ENCODE measurements at regions not wholly inside any gene's neighbourhood (a gene's known extent, or its start where the extent isn't known, plus 50 kb on each side); places are given as distances from the start of the nearest gene placed in this dataset.
A peak's percentile ranks its signal among the peaks of the same experiment; 100 is the strongest.

DNA sequence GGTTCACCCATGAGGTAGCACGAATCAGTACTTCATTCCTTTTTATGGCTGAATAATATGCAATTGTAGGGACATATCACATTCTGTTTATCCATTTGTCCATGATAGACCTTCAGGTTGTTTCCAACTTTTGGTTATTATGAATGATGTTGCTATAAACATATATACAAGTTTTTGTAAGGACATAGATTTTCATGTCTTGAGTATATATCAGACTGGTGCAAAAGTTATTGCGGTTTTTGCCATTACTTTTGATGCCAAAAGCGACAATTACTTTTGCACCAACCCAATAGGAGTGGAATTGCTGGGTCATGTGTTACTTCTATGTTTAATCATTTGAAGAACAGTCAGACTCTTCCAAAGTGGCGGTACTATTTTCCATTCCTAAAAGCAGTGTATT lies 361.5 kb downstream of the RPS24 start:
- H3K36me3 ChIP-seq (replicated peaks; ENCODE audit: control insufficient read depth, insufficient read depth, low read length) = no peaks in the 10 kb centered on the region
- H3K4me3 ChIP-seq (ENCODE audit: insufficient read depth, low read depth, low read length) = no peak overlapping the region
- no peaks in the 10 kb centered on the region for H3K27me3 ChIP-seq (ENCODE audit: control insufficient read depth, insufficient read depth, low read length)
- DNase-seq = no peak

GRCh38 chr10:78396754-78397153 lies 363.1 kb downstream of the RPS24 start:
- no peaks in the 10 kb centered on the region for H3K36me3 ChIP-seq (replicated peaks; ENCODE audit: control insufficient read depth, insufficient read depth, low read length)
- no peaks in the 10 kb centered on the region for H3K27me3 ChIP-seq (ENCODE audit: control insufficient read depth, insufficient read depth, low read length)
- DNase-seq = no peak
- no peak overlapping the region for H3K4me3 ChIP-seq (ENCODE audit: insufficient read depth, low read depth, low read length)

DNA sequence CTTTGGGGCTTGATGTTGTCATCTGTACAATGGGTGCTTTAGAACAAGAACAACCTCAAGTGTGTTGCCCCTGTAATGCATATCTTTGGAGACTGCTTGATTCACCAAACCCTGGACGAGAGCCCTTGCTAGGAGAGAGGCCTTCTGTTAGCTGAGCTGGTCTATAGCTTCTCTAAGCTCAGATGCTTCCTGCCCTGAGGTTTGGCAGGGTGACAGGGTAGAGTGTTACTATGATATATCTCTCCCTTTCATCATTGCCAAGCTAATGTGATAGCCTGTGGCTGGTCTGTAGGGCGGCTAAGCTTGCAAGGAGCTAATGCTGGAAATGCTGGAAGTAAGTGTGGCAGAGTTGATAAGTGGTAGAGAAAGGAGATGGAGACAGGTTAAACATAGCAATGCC lies 364.1 kb downstream of the RPS24 start:
- Histone ChIP-seq H3K27me3 (ENCODE audit: control insufficient read depth, insufficient read depth, low read length) (no peaks in the 10 kb centered on the region), H3K4me3 (ENCODE audit: insufficient read depth, low read depth, low read length) (no peak overlapping the region), H3K36me3 (replicated peaks; ENCODE audit: control insufficient read depth, insufficient read depth, low read length) (no peaks in the 10 kb centered on the region)
- no peak for DNase-seq

GRCh38 chr10:78398382-78398781 lies 364.7 kb downstream of the RPS24 start:
- H3K36me3 ChIP-seq (replicated peaks; ENCODE audit: control insufficient read depth, insufficient read depth, low read length) = no peaks in the 10 kb centered on the region
- DNase-seq = no peak
- no peak overlapping the region for H3K4me3 ChIP-seq (ENCODE audit: insufficient read depth, low read depth, low read length)
- H3K27me3 ChIP-seq (ENCODE audit: control insufficient read depth, insufficient read depth, low read length) = no peaks in the 10 kb centered on the region

GRCh38 chr10:78401624-78402367 lies 368.1 kb downstream of the RPS24 start:
- DNase-seq = peak; percentile 59
- Histone ChIP-seq H3K4me3 (ENCODE audit: insufficient read depth, low read depth, low read length) (no peak overlapping the region), H3K36me3 (replicated peaks; ENCODE audit: control insufficient read depth, insufficient read depth, low read length) (no peaks in the 10 kb centered on the region)

DNA sequence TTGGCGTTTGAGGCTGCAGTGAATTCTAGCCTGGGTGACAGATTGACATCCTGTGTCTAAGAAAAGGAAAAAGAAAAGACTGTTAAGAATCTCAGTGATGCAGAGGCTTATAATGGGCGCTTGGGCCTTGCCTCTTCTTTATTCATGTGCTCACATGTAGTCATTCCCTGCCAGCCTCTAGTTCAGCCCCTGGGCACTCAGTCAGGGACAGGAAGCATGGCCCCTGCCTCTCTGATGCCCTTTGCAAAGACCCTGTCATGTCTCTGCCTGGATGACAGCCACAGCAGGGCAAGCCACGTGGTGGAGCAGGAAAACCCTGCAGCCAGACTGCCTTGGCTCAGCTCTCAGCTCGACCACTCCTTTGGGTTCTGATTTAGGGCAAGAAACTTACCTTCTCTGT lies 368.9 kb downstream of the RPS24 start:
- no peak for DNase-seq
- H3K27me3 ChIP-seq (ENCODE audit: control insufficient read depth, insufficient read depth, low read length) = no peaks in the 10 kb centered on the region
- H3K36me3 ChIP-seq (replicated peaks; ENCODE audit: control insufficient read depth, insufficient read depth, low read length) = no peaks in the 10 kb centered on the region
- H3K4me3 ChIP-seq (ENCODE audit: insufficient read depth, low read depth, low read length) = no peak overlapping the region

More at GRCh38 chr10:78401624-78402367, 368.1 kb downstream of the RPS24 start:
- no peaks in the 10 kb centered on the region for H3K27me3 ChIP-seq (ENCODE audit: control insufficient read depth, insufficient read depth, low read length)

GRCh38 chr10:78403781-78404180 lies 370.1 kb downstream of the RPS24 start:
- no peaks in the 10 kb centered on the region for H3K36me3 ChIP-seq (replicated peaks; ENCODE audit: control insufficient read depth, insufficient read depth, low read length)
- H3K4me3 ChIP-seq (ENCODE audit: insufficient read depth, low read depth, low read length) = no peak overlapping the region
- no peak for DNase-seq
- no peaks in the 10 kb centered on the region for H3K27me3 ChIP-seq (ENCODE audit: control insufficient read depth, insufficient read depth, low read length)

DNA sequence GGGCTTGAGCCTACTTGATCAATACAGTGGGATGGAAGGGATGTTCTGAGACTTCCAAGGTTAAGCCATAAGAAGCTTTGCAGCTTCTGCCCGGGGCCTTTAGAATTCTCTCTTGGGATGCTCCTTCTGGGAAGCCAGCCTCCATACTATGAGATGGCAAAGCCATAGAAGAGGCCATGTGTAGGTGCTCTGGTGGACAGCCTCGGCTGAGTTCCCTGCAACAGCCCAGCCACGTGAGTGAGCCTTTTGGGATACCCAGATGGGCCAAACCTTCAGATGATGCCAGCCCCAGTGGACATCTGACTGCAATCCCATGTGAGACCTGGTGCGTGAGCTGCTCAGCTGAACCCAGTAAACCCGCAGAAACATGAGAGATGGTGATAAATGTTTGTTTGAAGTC lies 370.6 kb downstream of the RPS24 start:
- DNase-seq = no peak
- Histone ChIP-seq H3K36me3 (replicated peaks; ENCODE audit: control insufficient read depth, insufficient read depth, low read length) (no peaks in the 10 kb centered on the region), H3K27me3 (ENCODE audit: control insufficient read depth, insufficient read depth, low read length) (no peaks in the 10 kb centered on the region), H3K4me3 (ENCODE audit: insufficient read depth, low read depth, low read length) (no peak overlapping the region)

- Histone ChIP-seq H3K36me3 (replicated peaks; ENCODE audit: control insufficient read depth, insufficient read depth, low read length) (no peaks in the 10 kb centered on the region), H3K4me3 (ENCODE audit: insufficient read depth, low read depth, low read length) (no peak overlapping the region), H3K27me3 (ENCODE audit: control insufficient read depth, insufficient read depth, low read length) (no peaks in the 10 kb centered on the region)
- no peak for DNase-seq
Observed at GRCh38 chr10:78405231-78405630, 371.6 kb downstream of the RPS24 start.

DNA sequence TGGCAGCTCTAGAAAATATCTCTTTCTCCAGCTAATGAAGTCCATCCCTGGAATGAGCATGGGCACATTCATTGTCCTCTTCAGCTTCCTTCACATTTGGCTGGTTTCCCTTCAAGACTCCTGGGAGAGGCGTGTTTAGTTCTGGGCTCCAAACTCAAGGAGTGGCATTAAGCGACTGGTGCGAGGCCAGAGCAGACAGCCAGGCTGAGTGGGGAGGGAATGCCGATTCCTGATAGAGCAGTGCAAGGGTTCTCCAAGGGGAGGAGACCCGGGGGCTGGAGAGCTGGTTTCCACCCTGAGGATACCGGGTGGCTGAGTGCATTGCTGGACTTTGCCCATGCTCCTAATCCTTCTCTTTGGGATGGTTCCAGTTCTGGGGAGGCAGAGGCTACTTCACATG lies 372.1 kb downstream of the RPS24 start:
- no peak for DNase-seq
- H3K4me3 ChIP-seq (ENCODE audit: insufficient read depth, low read depth, low read length) = no peak overlapping the region
- H3K36me3 ChIP-seq (replicated peaks; ENCODE audit: control insufficient read depth, insufficient read depth, low read length) = no peaks in the 10 kb centered on the region
- H3K27me3 ChIP-seq (ENCODE audit: control insufficient read depth, insufficient read depth, low read length) = no peaks in the 10 kb centered on the region

DNA sequence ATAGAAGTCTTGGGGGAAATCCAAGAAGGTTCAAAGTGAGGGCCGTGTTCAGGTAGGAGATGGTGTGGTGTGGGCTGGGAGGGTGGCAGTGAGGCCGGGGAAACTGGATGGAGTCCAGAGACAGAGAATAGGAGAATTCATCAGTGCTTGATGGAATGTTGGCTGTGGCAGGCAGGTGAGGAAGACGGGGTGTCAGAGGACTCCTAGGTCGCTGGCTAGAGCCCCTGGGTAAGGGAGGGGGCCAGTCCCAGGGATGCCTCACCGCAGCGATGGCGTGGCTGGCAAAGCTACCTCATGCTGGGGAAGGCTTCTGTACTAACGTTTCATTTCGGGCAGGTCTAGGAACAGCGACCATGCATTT lies 373.0 kb downstream of the RPS24 start:
- DNase-seq = no peak
- Histone ChIP-seq H3K27me3 (ENCODE audit: control insufficient read depth, insufficient read depth, low read length) (no peaks in the 10 kb centered on the region), H3K36me3 (replicated peaks; ENCODE audit: control insufficient read depth, insufficient read depth, low read length) (no peaks in the 10 kb centered on the region), H3K4me3 (ENCODE audit: insufficient read depth, low read depth, low read length) (peak overlapping the region; percentile 63)

GRCh38 chr10:78407009-78407711 lies 373.5 kb downstream of the RPS24 start:
- DNase-seq = peak; percentile 97
- Histone ChIP-seq H3K36me3 (replicated peaks; ENCODE audit: control insufficient read depth, insufficient read depth, low read length) (no peaks in the 10 kb centered on the region), H3K4me3 (ENCODE audit: insufficient read depth, low read depth, low read length) (peak overlapping the region; percentile 63), H3K27me3 (ENCODE audit: control insufficient read depth, insufficient read depth, low read length) (no peaks in the 10 kb centered on the region)

GRCh38 chr10:78407966-78408365 lies 374.3 kb downstream of the RPS24 start:
- DNase-seq = no peak
- Histone ChIP-seq H3K4me3 (ENCODE audit: insufficient read depth, low read depth, low read length) (no peak overlapping the region), H3K27me3 (ENCODE audit: control insufficient read depth, insufficient read depth, low read length) (no peaks in the 10 kb centered on the region)

GRCh38 chr10:78408671-78409472 lies 375.2 kb downstream of the RPS24 start:
- no peaks in the 10 kb centered on the region for H3K36me3 ChIP-seq (replicated peaks; ENCODE audit: control insufficient read depth, insufficient read depth, low read length)
- DNase-seq = peak; percentile 50
- H3K27me3 ChIP-seq (ENCODE audit: control insufficient read depth, insufficient read depth, low read length) = no peaks in the 10 kb centered on the region
- H3K4me3 ChIP-seq (ENCODE audit: insufficient read depth, low read depth, low read length) = no peak overlapping the region

More at GRCh38 chr10:78407966-78408365, 374.3 kb downstream of the RPS24 start:
- H3K36me3 ChIP-seq (replicated peaks; ENCODE audit: control insufficient read depth, insufficient read depth, low read length) = no peaks in the 10 kb centered on the region

All from H7 (cell line).